Astrocyte (in vitro differentiated cells and primary cell): ENCODE measurements at regions not wholly inside any gene's neighbourhood (a gene's known extent, or its start where the extent isn't known, plus 50 kb on each side); places are given as distances from the start of the nearest gene placed in this dataset.

Experiments used
- EZH2 ChIP-seq: IDR thresholded peaks from 2 replicates; pipeline ENCODE4 v1.6.1; 2012; ENCODE audit warnings: mild to moderate bottlenecking, low read length, inconsistent platforms; ENCODE audit not compliant: insufficient read depth
- TF ChIP-seq, protein P1 (sequence below): IDR thresholded peaks from 2 replicates; pipeline ENCODE4 v1.5.1; 2011; ENCODE audit warnings: low read depth, mild to moderate bottlenecking, inconsistent platforms, low read length, moderate library complexity; ENCODE audit not compliant: insufficient read depth

DNA sequence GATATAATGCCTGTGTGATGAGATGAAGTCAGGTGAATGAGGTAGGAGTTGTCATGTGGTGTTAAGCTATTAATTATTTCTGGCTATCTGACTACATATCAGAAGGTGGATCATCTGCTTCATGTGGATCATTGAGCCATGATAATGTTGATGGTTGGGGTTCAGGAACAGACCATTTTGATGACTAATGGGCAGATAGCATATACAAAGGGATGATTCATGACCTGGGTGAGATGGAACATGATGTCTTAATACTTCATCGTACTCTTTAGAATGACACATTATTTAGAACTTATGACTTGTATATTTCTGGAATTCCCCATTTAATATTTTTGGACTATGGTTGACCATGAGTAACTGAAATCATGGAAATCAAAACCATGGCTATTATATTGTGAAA is 155.1 kb downstream of the OR13A1 start:
- TF ChIP-seq EZH2 = no peak
- TF ChIP-seq, protein P1, sequence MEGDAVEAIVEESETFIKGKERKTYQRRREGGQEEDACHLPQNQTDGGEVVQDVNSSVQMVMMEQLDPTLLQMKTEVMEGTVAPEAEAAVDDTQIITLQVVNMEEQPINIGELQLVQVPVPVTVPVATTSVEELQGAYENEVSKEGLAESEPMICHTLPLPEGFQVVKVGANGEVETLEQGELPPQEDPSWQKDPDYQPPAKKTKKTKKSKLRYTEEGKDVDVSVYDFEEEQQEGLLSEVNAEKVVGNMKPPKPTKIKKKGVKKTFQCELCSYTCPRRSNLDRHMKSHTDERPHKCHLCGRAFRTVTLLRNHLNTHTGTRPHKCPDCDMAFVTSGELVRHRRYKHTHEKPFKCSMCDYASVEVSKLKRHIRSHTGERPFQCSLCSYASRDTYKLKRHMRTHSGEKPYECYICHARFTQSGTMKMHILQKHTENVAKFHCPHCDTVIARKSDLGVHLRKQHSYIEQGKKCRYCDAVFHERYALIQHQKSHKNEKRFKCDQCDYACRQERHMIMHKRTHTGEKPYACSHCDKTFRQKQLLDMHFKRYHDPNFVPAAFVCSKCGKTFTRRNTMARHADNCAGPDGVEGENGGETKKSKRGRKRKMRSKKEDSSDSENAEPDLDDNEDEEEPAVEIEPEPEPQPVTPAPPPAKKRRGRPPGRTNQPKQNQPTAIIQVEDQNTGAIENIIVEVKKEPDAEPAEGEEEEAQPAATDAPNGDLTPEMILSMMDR = no peak
